CD4-positive, alpha-beta T cell (primary cell): ENCODE measurements at regions not wholly inside any gene's neighbourhood (a gene's known extent, or its start where the extent isn't known, plus 50 kb on each side); places are given as distances from the start of the nearest gene placed in this dataset.

Experiments used
- ATAC-seq: fragments of 200-7000 bp; cut with Tn5 transposase; one replicate; pipeline ENCODE4 v1.10.0; 2022; ENCODE audit warnings: mild to moderate bottlenecking; ENCODE audit not compliant: poor library complexity
- CTCF ChIA-PET: fragments of 350-600 bp; sonication (Branson Sonifier 250); formaldehyde crosslinking; loops from one replicate; lab custom pipeline; 2021; ENCODE audit warnings: antibody characterized with exemption, inconsistent platforms; lab: Charles Lee
- POLR2A ChIA-PET: fragments of 350-600 bp; sonication (Branson Sonifier 250); formaldehyde crosslinking; loops from one replicate; lab custom pipeline; 2021; ENCODE audit warnings: antibody characterized with exemption, inconsistent platforms; lab: Charles Lee
- DNase-seq, 14 experiments: peaks; one replicate each; pipeline ENCODE4 v3.0.0-alpha.2; 2013 to 2020; ENCODE audit warnings: mixed read lengths in 2 of 14
- H3K27ac ChIP-seq, 2 donors: one replicate each; pipeline versions ENCODE4 v1.5.1 to v1.7.0; 2013; ENCODE audit warnings: low read length in 2 of 2, low read depth in 1 of 2, mild to moderate bottlenecking in 1 of 2
- H3K27me3 ChIP-seq, 2 experiments: 1 replicate in 1 of 2; 2 replicates in 1 of 2; pipeline versions ENCODE4 v1.6.1 to v1.7.0; 2013; ENCODE audit warnings: low read length in 2 of 2, control low read depth in 1 of 2, mild to moderate bottlenecking in 1 of 2, moderate library complexity in 1 of 2; ENCODE audit not compliant: insufficient read depth in 2 of 2, control insufficient read depth in 1 of 2
- H3K36me3 ChIP-seq: one replicate; pipeline ENCODE4 v1.6.1; 2013; ENCODE audit warnings: low read length, control low read depth; ENCODE audit not compliant: insufficient read depth
- H3K4me1 ChIP-seq: one replicate; pipeline ENCODE4 v1.6.1; 2013; ENCODE audit warnings: low read length, control low read depth; ENCODE audit not compliant: insufficient read depth
- H3K4me3 ChIP-seq: one replicate; pipeline ENCODE4 v1.5.1; 2013; ENCODE audit warnings: mild to moderate bottlenecking, low read length, moderate library complexity
- H3K9me3 ChIP-seq, 2 experiments: 1 replicate in 1 of 2; 2 replicates in 1 of 2; pipeline versions ENCODE4 v1.6.1 to v1.7.0; 2013; ENCODE audit warnings: low read length in 2 of 2, mild to moderate bottlenecking in 2 of 2, control low read depth in 1 of 2, moderate library complexity in 1 of 2; ENCODE audit not compliant: control insufficient read depth in 1 of 2, insufficient read depth in 1 of 2
- H3K27ac Mint-ChIP-seq: one replicate; pipeline ENCODE4 v1.8.0; 2020; ENCODE audit warnings: mixed read lengths
- H3K27me3 Mint-ChIP-seq: one replicate; pipeline ENCODE4 v1.8.0; 2021; ENCODE audit warnings: mixed read lengths
- H3K36me3 Mint-ChIP-seq: one replicate; pipeline ENCODE4 v1.8.0; 2021; ENCODE audit warnings: low read depth, mixed read lengths
- H3K4me1 Mint-ChIP-seq: one replicate; pipeline ENCODE4 v1.8.0; 2021; ENCODE audit warnings: low read depth, mixed read lengths
- H3K4me3 Mint-ChIP-seq: one replicate; pipeline ENCODE4 v1.8.0; 2020; ENCODE audit warnings: mild to moderate bottlenecking, mixed read lengths
- H3K9me3 Mint-ChIP-seq: one replicate; pipeline ENCODE4 v1.8.0; 2020; ENCODE audit warnings: mixed read lengths
- intact Hi-C, 2 experiments: fragments of 100-400 bp; cut with DNase I in 1 of 2; cut with micrococcal nuclease in 1 of 2; formaldehyde crosslinking; loops; one replicate each; pipeline versions ENCODE4 v1.15.1 to v1.9.0; 2023 to 2025; cut with DNase I, micrococcal nuclease
- TF ChIP-seq, protein P1 (sequence below): fragments of 200-600 bp; IDR thresholded peaks from one replicate; pipeline ENCODE4 v1.8.0; 2022; ENCODE audit warnings: antibody characterized with exemption, mild to moderate bottlenecking

DNA sequence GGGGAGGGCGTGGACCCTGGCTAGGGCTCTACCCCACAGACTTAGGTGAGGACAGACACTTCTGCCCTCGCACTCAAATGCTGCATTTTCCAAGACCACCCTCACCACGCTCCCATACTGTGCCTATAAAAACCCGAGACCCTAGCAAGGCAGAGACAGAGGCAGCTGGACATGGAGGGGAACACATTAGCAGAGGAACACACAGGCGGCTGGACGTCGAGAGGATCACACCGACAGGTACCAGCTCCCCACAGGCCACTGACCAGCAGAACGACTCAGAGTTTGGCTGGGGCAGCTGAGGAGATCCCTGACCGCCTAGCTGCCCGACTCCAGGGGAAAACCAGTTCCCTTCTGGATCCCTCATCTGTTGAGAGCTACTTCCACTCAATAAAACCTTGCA lies 338.2 kb upstream of the SMIM30 start:
- H3K36me3 ChIP-seq = no peaks in the 10 kb centered on the region
- DNase-seq = no peak
- no peak overlapping the region for H3K4me3 Mint-ChIP-seq
- H3K4me1 ChIP-seq = no peaks in the 10 kb centered on the region
- H3K9me3 Mint-ChIP-seq = no peaks in the 10 kb centered on the region
- ChIA-PET POLR2A (no interaction called here), CTCF (no interaction called here)
- H3K9me3 ChIP-seq = peaks cover 0 to 6% of the 10 kb centered on the region in 2 experiments
- TF ChIP-seq, protein P1, sequence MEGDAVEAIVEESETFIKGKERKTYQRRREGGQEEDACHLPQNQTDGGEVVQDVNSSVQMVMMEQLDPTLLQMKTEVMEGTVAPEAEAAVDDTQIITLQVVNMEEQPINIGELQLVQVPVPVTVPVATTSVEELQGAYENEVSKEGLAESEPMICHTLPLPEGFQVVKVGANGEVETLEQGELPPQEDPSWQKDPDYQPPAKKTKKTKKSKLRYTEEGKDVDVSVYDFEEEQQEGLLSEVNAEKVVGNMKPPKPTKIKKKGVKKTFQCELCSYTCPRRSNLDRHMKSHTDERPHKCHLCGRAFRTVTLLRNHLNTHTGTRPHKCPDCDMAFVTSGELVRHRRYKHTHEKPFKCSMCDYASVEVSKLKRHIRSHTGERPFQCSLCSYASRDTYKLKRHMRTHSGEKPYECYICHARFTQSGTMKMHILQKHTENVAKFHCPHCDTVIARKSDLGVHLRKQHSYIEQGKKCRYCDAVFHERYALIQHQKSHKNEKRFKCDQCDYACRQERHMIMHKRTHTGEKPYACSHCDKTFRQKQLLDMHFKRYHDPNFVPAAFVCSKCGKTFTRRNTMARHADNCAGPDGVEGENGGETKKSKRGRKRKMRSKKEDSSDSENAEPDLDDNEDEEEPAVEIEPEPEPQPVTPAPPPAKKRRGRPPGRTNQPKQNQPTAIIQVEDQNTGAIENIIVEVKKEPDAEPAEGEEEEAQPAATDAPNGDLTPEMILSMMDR = no peak
- H3K27ac Mint-ChIP-seq = no peak overlapping the region
- H3K36me3 Mint-ChIP-seq = no peaks in the 10 kb centered on the region
- no peaks in the 10 kb centered on the region for H3K4me1 Mint-ChIP-seq
- H3K27ac ChIP-seq = no peak overlapping the region
- H3K27me3 Mint-ChIP-seq = no peaks in the 10 kb centered on the region
- no peak for ATAC-seq
- H3K27me3 ChIP-seq = no peaks in the 10 kb centered on the region
- H3K4me3 ChIP-seq = no peak overlapping the region
- intact Hi-C loops = no loop called here

GRCh38 chr7:113454597-113455169 lies 336.3 kb upstream of the SMIM30 start:
- H3K27ac ChIP-seq = no peak overlapping the region
- ChIA-PET POLR2A (no interaction called here), CTCF (no interaction called here)
- Mint-ChIP-seq H3K9me3 (no peaks in the 10 kb centered on the region), H3K4me3 (no peak overlapping the region), H3K4me1 (no peaks in the 10 kb centered on the region), H3K27ac (no peak overlapping the region), H3K27me3 (no peaks in the 10 kb centered on the region), H3K36me3 (no peaks in the 10 kb centered on the region)
- DNase-seq (no peak), ATAC-seq (no peak)
- TF ChIP-seq, protein P1 = no peak
- H3K4me1 ChIP-seq = no peaks in the 10 kb centered on the region
- no peaks in the 10 kb centered on the region for H3K27me3 ChIP-seq
- H3K4me3 ChIP-seq = no peak overlapping the region
- intact Hi-C loops = no loop called here
- no peaks in the 10 kb centered on the region for H3K36me3 ChIP-seq
- peaks cover 0 to 6% of the 10 kb centered on the region in 2 experiments for H3K9me3 ChIP-seq

DNA sequence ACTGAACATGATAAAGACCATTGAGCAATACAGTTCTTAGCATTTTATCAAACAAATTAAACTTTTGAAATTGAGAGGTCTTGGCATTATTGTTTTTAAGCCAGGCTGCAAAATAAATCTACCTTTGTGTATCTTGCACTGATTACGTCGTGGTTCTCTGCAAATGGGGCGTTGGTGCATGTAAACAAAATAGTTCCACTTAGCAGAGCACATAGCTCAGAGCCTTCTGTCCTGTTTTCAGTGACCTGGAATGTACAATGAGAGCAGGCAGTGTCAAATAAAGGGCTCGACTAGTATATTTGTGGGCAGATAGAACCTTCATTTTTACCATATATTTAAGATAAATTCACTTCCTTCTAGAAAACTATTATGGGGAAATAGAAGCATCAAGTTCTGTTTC lies 333.9 kb upstream of the SMIM30 start:
- TF ChIP-seq, protein P1 = no peak
- Mint-ChIP-seq H3K4me3 (no peak overlapping the region), H3K27ac (no peak overlapping the region), H3K36me3 (no peaks in the 10 kb centered on the region), H3K4me1 (no peaks in the 10 kb centered on the region), H3K9me3 (no peaks in the 10 kb centered on the region), H3K27me3 (no peaks in the 10 kb centered on the region)
- H3K27me3 ChIP-seq = no peaks in the 10 kb centered on the region
- no peak overlapping the region for H3K4me3 ChIP-seq
- no peak for DNase-seq
- H3K9me3 ChIP-seq = peaks cover 0 to 6% of the 10 kb centered on the region in 2 experiments
- H3K4me1 ChIP-seq = no peaks in the 10 kb centered on the region
- ChIA-PET POLR2A (no interaction called here), CTCF (no interaction called here)
- H3K36me3 ChIP-seq = no peaks in the 10 kb centered on the region
- intact Hi-C loops = no loop called here
- no peak for ATAC-seq
- H3K27ac ChIP-seq = no peak overlapping the region
